Umbilical cord (tissue), 1 donor: ENCODE measurements at regions not wholly inside any gene's neighbourhood (a gene's known extent, or its start where the extent isn't known, plus 50 kb on each side); places are given as distances from the start of the nearest gene placed in this dataset.

Source experiments
- DNase-seq: peaks from one replicate; pipeline ENCODE4 v3.0.0-alpha.2; 2015; ENCODE audit warnings: low spot score

DNA sequence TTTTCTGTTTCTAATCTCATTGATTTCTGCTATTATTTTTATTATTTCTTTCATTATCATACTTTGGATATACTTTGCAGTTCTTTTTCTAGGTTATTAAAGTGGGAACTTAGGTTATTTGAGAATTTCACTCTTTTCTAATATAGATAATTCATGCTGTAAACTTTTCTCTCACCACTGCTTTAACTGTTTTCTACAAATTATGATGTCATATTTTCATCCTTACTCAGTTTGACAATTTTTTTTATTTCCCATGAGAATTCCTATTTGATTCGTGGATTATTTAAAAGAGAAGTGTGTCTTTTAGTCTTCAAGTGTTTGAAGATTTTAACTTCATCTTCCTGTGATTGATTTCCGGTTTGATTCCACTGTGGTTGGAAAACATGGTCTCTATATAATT is 336.8 kb upstream of the SALL1 start:
- DNase-seq = no peak

DNA sequence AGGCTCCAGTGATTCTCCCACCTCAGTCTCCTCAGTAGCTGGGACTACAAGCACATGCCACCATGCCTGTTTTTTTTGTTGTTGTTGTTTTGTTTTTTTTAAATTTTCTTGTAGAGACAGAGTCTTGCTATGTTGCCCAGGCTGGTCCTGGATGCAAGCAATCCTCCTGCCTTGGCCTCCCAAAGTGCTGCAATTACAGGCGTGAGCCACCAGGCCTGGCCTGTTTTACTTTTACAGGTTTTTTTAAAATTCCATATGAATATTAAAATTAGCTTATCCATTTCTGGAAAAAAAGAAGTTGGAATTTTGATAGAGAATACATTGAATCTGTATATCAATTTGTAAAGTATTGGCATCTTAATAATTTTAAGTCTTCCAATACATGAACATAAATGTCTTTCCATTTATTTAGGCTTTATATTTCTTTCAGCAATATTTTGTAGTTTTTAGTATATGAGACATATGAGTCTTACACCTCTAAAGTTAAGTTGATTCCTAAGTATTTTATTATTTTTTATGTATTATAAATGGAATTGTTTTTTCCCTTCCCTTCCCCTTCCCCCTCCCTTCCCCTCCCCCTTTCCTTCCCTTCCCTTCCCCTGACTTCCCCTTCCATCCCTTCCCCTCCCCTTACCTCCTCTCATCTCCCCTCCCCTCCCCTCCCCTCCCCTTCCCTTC is 323.5 kb upstream of the SALL1 start:
- DNase-seq = no peak

DNA sequence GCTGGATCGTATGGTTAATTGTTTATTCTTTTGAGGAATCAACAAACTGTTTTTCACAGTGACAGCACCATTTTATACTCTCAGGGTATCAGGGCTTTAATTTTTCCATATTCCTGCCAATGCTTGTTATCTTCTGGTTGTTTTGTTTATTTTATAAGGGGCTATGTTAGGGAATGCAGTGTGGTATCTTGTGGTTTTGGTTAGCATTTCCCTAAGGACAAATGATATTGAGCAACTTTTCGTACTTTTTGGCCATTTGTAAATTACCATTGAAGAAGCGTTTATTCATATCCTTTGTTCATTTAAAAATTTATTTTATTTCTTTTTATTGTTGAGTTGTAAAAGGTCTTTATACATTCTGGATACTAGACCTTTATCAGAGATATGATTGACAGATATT is 322.0 kb upstream of the SALL1 start:
- no peak for DNase-seq

DNA sequence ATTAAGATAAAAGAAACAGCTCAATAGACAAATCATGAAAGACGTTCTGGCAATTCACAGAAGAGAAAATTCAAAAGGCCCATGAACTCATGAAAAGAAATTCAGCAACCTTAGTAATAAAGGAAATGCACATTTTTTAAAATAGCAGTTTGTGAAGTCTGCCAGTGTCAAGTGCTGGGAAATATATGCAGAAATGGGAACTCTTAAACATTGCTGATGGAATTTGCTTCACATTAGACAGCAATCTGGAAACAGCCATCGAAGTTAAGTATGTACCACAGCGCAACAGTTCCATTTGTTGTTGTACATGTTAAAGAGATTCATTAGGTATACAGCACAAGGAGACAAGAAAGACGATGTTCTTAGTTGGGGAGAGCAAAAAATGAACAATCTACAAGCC is 319.4 kb upstream of the SALL1 start:
- no peak for DNase-seq

DNA sequence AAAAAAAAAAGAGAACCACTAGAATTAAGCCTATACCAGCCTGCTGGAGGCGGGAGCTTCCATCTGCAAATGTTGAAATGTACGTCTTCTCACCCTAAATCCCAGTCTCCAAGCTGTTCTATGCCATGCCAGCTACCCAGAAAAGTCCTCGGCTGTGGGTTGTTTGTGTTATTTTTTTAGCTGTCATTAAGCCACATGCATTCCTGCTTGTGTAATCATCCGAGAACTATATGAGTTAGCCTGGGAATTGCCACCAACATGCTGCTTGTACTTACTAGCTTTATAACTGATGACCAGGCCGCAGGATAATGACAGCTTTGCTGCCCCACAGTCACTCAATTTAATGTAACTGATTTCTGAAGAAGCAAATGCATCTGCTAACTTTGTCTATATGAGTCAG is 313.9 kb upstream of the SALL1 start:
- DNase-seq = no peak

DNA sequence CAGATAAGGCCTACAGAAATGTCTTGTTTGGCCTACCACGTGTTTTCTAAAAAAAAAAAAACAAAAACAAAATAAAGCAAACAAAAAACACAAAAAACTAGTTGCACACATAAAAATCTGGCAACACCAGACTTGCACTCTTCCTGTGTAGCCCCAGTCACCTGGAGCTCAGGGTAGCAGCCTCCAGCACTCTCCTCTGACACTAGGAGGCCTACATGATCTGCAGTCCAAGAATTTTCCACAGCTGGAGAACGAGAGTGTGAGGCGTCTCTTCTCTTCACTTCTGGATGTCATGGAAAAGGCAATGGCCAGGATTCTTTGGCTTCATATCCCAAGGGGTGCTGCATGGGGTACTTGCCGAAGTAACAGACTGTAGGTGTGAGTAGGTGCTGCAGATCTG is 310.2 kb upstream of the SALL1 start:
- DNase-seq = no peak

DNA sequence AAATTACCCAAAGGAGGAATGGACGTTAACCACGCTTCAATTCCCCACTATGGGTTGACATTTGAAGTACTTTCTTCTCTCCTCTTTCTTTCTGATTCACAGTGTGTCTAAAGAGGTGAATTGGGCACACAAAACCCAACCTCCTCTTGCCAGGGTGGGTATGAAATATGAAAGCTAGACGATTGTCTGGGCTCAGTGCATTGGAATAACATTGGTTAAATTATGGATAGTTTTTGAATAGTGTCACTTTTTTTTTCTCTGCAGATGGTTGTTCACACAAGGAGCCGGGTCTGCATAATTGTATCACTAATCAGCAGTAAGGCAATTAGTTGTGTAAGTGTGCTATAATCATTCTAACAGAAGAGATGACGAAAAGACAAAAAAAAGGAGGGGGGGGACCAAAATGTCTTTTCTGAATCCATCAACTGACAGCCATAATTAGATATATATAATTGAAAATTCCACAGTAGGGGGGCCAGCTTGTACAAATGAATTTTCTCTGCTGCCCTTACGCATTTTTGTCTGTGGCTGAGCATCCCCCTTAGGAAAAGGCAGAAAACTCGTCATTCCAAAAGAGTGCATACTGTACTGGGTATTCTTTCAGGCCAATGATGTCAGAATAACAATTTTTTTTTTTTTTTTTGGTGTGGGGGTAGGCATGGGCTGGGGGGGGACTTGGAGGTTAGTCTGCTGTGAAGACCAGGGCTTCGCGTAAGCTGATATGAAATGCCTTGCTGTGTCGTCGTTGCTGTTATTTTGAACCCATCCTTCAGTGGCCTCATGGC is 307.5 kb upstream of the SALL1 start:
- DNase-seq = no peak

DNA sequence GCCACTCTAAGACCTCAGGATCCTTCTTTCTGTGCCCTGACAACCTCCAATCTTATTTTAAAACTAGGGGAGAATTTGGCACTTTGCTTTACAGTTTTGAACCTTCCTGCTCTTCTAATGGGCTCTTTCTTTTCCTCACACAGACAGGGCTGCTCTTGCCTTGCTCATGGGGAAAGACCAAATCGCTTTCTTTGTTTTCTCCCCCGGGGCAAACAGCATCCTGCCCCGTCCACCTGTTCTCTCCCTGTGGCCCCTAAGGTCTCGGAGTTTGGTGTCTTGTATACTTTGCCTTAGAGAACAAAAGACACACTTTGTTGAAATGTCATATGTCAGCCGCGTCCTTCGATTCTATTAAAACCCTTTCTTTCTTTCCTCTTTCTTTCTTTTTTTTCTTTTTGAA is 306.7 kb upstream of the SALL1 start:
- DNase-seq = no peak

DNA sequence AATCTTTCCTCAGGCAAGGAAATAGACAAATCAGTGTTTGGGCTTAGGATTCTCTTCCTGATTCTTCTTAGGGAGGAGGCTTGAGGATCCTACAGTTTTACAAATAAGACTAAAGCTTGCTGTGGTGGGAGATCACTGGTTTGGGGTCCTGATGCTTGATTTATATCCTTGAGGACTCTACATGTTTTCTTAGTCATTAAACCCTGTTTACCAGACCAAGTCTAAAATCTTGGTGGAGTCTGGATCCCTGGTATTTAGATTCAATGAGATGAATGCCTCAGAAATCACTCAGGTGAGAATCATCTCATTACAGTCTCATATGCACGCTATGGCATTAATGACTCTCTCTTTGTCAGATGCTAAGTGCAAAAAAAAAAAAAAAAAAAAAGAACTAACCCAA is 304.3 kb upstream of the SALL1 start:
- DNase-seq = no peak

DNA sequence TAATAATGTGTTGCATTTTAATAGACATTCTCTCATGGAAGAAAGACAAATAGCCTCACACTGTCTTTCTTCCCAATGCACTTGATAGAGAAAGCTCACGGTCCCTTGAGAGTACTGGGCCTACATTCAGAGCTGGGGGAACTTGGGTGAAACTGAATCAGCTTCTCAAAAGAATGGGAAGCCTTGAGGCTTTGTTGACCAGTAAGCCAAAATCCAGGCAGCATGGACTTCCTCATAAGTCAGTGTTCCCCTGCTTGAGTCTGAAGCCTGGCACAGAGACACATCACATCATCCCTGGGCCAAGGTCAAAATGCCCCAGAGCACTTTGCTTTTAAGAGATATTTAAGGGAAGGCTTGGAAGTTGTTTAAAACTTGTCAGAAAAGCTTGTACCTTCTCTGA is 302.2 kb upstream of the SALL1 start:
- DNase-seq = no peak

DNA sequence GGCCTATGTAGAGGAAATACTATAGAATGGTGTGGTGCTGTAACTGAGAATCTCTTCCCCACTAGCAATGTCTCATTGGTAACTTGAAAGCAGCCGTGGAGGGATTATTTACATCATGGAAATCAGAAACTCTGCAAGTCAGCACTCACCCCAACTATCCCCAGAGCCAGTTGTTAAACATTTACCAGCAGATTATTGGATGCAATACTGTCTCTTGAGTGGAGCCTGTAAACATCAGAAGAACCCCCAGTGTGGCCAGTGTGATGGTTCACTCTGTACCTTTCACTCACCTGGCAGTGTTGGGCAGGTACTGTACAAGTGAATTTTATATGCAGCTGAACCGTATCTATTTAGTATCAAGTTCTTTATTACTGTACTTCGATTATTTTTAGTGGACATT is 299.8 kb upstream of the SALL1 start:
- no peak for DNase-seq

DNA sequence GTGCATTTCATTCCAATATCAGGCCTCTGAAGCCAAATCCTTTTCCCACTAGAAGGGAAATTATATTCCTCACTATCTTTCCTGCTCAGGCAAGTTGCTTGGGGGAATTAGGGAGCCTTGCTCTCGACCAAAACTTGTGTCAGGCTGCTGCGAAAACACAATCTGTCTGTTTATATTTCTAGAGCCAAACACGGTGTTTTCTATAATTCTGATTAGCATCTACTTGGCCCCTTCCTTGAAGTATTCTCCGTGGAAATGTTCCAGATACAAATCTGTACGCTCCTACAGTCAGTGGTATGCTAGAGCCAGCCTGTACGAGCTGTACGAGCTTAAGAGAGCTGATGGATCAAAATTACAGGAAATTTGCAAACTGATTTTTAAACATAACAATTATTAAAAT is 299.3 kb upstream of the SALL1 start:
- no peak for DNase-seq

DNA sequence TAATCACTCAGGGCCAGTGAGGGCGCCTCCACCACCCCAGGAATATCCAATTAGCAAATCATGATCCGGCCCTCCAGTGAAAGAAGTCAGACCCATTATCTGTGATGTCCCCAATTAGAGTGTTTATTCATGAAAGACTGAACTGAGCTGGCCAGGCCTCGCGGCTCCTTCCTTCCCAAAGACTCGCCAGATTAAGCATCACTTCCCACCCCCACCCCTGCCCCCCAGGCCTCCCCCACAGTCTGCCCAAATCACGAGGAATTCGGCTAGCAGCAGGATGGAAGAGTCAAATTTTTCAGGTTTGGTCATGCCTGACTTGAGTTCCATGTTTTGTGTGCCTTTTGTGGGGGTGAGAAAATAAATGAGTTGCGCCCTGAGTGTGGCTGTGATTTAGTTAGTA is 298.4 kb upstream of the SALL1 start:
- no peak for DNase-seq

DNA sequence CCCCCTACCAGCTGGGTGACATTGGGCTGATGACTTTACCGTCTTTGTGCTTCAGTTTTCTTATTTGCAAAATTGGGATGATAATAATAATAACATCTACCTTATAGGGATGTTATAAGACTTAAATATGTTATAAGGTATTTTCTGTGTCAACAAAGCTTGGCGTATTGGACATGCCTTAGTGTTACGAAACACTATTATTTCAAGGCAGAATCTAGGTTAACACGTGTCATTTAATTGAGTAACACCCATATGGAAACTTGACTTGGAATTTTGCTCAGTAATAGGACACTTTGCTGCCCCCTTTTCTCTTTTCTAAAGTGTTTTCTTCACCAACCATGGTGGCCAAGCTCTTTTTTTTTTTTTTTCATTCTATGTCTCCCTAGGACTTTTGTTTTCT is 294.2 kb upstream of the SALL1 start:
- no peak for DNase-seq

DNA sequence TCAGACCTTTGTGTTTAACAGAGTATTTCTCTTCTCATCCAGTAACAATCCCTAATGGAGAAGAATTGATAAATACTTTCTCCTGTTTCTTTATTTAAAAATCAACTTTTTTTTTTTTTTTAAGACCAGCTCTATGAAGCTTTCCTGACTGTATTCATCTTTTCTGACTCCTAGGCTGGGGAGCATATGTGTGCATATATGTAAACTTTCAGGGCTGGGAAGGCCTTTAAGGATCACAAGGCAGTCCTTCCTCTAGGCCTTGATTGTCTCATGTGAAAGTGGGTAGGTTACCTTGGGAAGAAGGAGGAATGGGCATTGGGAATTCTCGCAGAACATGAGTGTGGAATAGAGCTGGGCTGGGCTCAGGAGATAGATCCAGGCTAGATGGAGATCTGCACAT is 292.9 kb upstream of the SALL1 start:
- DNase-seq = no peak

DNA sequence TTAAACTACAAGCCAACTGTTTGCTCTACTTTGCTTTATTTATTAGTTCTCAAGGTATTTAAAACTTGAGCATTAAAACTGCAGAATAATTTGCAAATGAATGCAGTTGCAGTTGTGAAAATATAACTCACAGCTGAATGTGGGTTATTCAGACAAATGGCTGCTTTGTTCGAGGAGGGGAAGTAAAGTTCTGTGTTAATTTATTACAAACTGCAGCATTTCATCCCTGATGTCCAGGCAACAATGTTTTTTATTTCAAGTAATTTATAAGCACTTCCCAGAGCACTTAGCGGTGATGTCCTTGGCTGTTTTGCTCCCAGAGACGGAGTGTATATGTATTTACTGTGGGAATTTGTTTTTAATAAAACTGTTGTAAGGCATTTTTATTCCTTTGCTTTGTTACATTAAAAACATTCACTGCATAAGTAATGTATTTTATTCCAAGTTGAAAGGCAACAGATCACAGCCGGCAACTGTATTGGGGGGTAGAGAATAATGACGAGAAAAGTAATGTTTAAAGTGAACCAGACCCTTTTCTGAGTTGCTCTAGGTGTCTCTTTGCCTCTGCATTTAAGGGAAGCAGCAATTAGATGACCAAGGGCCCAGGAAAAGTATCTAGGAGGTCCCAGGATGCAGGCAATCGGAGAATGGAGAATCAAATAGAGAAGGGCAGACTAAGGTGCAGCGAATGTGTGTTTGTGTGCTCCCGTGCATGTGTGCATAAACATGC is 291.2 kb upstream of the SALL1 start:
- no peak for DNase-seq

DNA sequence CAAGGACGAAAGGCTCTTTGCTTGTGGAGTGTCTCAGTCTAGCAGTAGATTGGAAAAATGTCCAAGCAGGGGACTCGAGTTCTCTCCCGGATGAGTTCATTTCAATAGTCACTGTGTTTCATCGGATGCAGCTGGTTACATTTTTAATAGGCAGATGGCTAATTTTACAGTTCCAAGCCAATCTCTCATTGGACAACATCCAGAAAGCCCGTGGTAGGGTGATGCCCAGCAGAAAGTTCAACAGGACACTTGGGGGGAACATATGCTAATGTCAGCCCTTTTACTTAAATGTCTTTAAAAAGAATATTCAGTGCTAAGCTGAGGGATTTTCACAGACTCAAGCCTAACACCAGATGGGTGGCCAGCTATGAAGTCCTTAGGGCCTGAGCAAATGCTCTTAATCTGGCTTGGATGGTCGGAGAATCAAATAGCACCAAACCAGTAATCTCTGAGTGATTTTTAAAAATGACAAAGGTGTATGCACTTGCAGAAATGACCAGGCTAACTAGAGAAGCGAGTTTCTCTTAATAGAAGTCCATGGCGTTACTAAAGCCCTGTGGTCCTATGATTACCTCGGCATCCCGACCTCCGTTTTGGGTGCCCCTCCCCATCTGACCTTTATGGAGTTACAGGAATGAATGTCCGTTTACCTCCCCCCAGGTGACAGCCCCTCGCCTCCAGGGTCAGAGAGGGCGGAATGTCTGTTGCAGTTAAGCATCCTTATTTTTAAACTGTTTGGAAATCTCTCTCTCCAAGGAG is 289.2 kb upstream of the SALL1 start:
- DNase-seq = no peak

DNA sequence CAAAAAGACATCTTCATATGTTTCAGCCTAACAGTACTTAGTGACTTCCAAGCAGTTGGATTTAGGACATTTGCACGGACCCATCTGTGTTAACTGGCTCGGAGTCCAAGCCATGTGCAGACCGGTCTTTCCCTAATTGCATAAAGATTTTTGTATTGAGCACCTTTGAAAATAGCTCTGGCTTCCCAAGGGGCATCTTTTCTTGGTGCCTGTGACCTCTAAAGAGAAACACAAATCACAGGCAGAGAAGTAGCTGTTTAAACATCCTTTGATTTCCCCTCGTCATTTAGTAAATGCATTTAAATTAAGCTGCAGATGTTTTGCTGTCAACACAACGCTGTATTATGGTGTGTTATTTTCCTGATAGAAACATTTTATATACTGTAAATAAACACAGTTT is 288.2 kb upstream of the SALL1 start:
- no peak for DNase-seq

DNA sequence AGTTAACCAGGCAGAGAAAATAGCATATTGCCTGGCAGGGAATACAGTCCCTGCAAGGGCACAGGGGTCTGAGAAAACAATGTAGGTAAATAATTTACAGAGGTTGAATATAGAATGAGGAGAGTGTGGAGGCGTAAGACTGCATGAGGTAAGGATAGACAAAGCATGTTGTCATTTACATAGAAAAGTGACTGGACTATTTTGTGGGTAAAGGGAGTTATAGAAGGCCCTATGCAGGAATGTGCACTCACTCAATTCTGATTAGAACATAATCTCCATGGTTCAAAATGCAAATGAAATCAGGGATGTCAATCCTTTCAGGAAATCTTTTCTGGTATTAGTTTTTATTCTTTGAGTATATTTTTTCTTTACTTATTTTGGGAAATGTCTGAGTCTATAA is 285.7 kb upstream of the SALL1 start:
- no peak for DNase-seq

DNA sequence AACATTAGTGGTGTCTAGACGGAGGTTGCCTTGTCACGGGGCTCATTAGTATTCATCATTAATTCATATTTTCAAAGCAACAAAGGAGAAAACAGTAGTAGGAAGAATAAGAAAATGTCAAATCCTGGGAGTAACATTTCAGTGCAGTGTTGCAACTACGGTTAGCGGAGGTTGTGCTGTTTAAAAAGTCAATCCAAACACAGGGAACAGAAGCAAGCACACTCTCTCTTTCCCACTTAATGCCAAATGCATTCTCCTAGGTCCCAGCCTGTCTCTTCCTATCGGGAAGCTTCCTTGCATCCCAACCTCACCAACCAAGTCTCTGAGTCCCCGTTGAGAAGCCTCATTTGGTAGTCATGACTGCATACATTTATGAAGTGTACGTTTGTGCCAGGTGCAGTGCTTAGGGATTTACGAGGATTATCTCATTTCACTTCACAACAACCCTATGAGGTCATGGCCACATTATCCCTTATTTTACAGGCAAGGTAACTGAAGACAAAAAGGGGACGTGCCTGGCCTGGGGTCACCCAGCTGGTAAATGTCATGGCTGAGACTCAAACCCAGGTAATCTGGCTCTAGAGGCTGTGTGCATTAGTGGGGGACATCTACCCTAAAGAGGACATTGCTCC is 283.6 kb upstream of the SALL1 start:
- no peak for DNase-seq

DNA sequence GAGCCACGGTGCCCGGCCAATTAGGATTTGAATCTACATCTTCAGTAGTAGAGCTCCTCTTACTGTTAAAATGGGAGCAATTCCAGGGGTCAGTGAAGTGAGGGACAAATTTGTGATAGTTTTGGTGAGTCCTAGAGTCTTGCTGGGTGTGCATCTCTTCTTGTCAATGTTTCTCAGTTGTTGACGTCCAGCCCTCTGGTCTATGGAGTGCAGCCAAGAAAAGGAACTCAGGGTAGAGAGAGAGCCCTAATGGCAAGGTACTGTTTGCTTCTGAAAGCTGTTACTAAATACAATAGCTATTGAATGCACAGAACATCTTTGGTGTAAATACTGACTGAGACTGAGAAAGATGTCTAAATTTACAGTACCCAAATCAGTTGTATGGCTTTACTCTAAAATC is 282.5 kb upstream of the SALL1 start:
- no peak for DNase-seq
